SU-DHL-6 (cell line): ENCODE measurements at regions not wholly inside any gene's neighbourhood (a gene's known extent, or its start where the extent isn't known, plus 50 kb on each side); places are given as distances from the start of the nearest gene placed in this dataset.

Experiments used
- CTCF ChIP-seq: fragments of 200-600 bp; sonication (generic); IDR thresholded peaks from one replicate; pipeline ENCODE4 v1.5.1; 2017; ENCODE audit warnings: antibody characterized with exemption, mild to moderate bottlenecking, low read length, moderate library complexity; ENCODE audit not compliant: insufficient read depth, poor library complexity, severe bottlenecking
- EZH2phosphoT487 ChIP-seq: fragments of 200-600 bp; sonication (generic), shearing (Covaris generic); conservative IDR thresholded peaks from 2 replicates; pipeline ENCODE4 v1.6.1; 2018; ENCODE audit warnings: mild to moderate bottlenecking, antibody characterized with exemption, low read length, moderate library complexity, mixed read lengths

GRCh38 chr9:96135753-96136290 is 166.2 kb downstream of the HSD17B3 start:
- TF ChIP-seq CTCF (no peak), EZH2phosphoT487 (no peak)
